ENCODE measurements at regions not wholly inside any gene's neighbourhood (a gene's known extent, or its start where the extent isn't known, plus 50 kb on each side); places are given as distances from the start of the nearest gene placed in this dataset.

DNA sequence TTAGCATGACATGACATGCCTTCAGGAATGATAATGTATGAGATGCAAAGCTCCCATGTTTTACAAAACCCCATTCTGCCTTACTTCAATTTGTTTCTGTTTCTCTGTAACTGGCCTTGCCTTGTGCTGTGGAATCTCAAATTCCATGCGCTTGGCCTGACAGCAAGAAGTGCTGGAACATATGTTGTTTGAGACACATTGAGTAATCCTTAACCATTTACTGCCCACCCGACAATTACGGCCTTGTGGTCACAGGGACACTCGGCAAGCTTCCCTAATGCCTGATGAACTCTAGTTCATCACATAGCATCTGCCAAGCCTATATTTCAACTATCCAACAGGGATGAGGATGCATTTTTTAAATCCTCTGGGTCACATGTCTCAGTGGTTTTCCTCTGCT is 226.4 kb upstream of the CASK start:
- DNase-seq (no peak), ATAC-seq (no peak)
- Histone ChIP-seq H3K9me3 (no peaks in the 10 kb centered on the region), H3K36me3 (replicated peaks in 1 of 2; ENCODE audit: insufficient read depth in 1 of 2, low read depth in 2 of 2) (no peaks in the 10 kb centered on the region), H3K4me1 (no peaks in the 10 kb centered on the region), H3K27me3 (no peaks in the 10 kb centered on the region), H3K4me3 (no peak overlapping the region), H3K27ac (no peak overlapping the region)
- intact Hi-C loops (cut with DNase I) = no loop called here
- 74 to 85% methylated on average over 4 of the region's 4 CpGs for WGBS, 2 donors
- no peak for TF ChIP-seq POLR2A (IDR thresholded peaks at IDR 0.05)
- TF ChIP-seq, protein P1, sequence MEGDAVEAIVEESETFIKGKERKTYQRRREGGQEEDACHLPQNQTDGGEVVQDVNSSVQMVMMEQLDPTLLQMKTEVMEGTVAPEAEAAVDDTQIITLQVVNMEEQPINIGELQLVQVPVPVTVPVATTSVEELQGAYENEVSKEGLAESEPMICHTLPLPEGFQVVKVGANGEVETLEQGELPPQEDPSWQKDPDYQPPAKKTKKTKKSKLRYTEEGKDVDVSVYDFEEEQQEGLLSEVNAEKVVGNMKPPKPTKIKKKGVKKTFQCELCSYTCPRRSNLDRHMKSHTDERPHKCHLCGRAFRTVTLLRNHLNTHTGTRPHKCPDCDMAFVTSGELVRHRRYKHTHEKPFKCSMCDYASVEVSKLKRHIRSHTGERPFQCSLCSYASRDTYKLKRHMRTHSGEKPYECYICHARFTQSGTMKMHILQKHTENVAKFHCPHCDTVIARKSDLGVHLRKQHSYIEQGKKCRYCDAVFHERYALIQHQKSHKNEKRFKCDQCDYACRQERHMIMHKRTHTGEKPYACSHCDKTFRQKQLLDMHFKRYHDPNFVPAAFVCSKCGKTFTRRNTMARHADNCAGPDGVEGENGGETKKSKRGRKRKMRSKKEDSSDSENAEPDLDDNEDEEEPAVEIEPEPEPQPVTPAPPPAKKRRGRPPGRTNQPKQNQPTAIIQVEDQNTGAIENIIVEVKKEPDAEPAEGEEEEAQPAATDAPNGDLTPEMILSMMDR (IDR thresholded peaks at IDR 0.05) = no peak

GRCh38 chrX:42149281-42149680 is 225.9 kb upstream of the CASK start:
- TF ChIP-seq POLR2A (IDR thresholded peaks at IDR 0.05) = no peak
- TF ChIP-seq, protein P1 (IDR thresholded peaks at IDR 0.05) = no peak
- WGBS, 2 donors = 81 to 97% methylated on average over 2 of the region's 2 CpGs
- H3K27ac ChIP-seq = no peak overlapping the region
- no peaks in the 10 kb centered on the region for H3K9me3 ChIP-seq
- no peak overlapping the region for H3K4me3 ChIP-seq
- H3K4me1 ChIP-seq = no peaks in the 10 kb centered on the region
- no peak for ATAC-seq
- no peaks in the 10 kb centered on the region for H3K36me3 ChIP-seq (replicated peaks in 1 of 2; ENCODE audit: insufficient read depth in 1 of 2, low read depth in 2 of 2)
- intact Hi-C loops (cut with DNase I) = no loop called here
- no peaks in the 10 kb centered on the region for H3K27me3 ChIP-seq
- no peak for DNase-seq

GRCh38 chrX:42143866-42144592 is 220.7 kb upstream of the CASK start:
- WGBS, 2 donors = 18 to 39% methylated on average over 4 to 5 of the region's 5 CpGs
- Histone ChIP-seq H3K9me3 (no peaks in the 10 kb centered on the region), H3K4me3 (no peak overlapping the region), H3K36me3 (replicated peaks in 1 of 2; ENCODE audit: insufficient read depth in 1 of 2, low read depth in 2 of 2) (no peaks in the 10 kb centered on the region), H3K27ac (no peak overlapping the region), H3K27me3 (no peaks in the 10 kb centered on the region), H3K4me1 (no peaks in the 10 kb centered on the region)
- no peak for TF ChIP-seq POLR2A (IDR thresholded peaks at IDR 0.05)
- TF ChIP-seq, protein P1 (IDR thresholded peaks at IDR 0.05) = no peak
- ATAC-seq = no peak
- intact Hi-C loops (cut with DNase I) = no loop called here
- no peak for DNase-seq

DNA sequence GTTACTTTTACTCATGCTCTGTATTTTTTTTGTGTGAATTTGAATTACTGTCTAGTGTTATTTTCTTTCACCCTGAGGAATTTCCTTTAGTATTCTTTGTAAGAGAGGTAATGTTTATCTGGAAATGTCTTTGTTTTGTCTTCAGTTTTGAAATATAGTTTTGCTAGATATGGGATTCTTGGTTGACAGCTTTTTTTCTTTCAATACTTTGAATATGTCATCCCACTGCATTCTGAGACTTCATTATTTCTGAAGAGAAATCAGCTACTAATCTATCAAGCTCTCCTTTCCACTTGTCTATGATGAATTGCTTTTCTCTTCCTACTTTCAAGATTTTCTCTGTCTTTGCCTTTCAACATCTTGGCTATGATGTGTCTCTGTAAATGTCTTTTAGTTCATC is 217.0 kb upstream of the CASK start:
- no peak for DNase-seq
- no peak for TF ChIP-seq POLR2A (IDR thresholded peaks at IDR 0.05)
- TF ChIP-seq, protein P1 (IDR thresholded peaks at IDR 0.05) = no peak
- intact Hi-C loops (cut with DNase I) = no loop called here

GRCh38 chrX:42135583-42136228 is 212.4 kb upstream of the CASK start:
- no peak for DNase-seq
- H3K27ac ChIP-seq = no peak overlapping the region
- 60 to 95% methylated on average over 1 of the region's 1 CpG for WGBS, 2 donors
- H3K36me3 ChIP-seq (replicated peaks in 1 of 2; ENCODE audit: insufficient read depth in 1 of 2, low read depth in 2 of 2) = no peaks in the 10 kb centered on the region
- intact Hi-C loops (cut with DNase I) = no loop called here
- H3K4me1 ChIP-seq = no peaks in the 10 kb centered on the region
- H3K4me3 ChIP-seq = no peak overlapping the region
- no peaks in the 10 kb centered on the region for H3K27me3 ChIP-seq
- ATAC-seq = no peak
- no peaks in the 10 kb centered on the region for H3K9me3 ChIP-seq
- TF ChIP-seq, protein P1 (IDR thresholded peaks at IDR 0.05) = no peak
- no peak for TF ChIP-seq POLR2A (IDR thresholded peaks at IDR 0.05)

More for the DNA sequence above, 217.0 kb upstream of the CASK start:
- no peak overlapping the region for H3K4me3 ChIP-seq
- no peaks in the 10 kb centered on the region for H3K9me3 ChIP-seq
- no peak for ATAC-seq
- H3K4me1 ChIP-seq = no peaks in the 10 kb centered on the region
- H3K27ac ChIP-seq = no peak overlapping the region
- no peaks in the 10 kb centered on the region for H3K36me3 ChIP-seq (replicated peaks in 1 of 2; ENCODE audit: insufficient read depth in 1 of 2, low read depth in 2 of 2)
- no peaks in the 10 kb centered on the region for H3K27me3 ChIP-seq
